ENCODE measurements at regions not wholly inside any gene's neighbourhood (a gene's known extent, or its start where the extent isn't known, plus 50 kb on each side); places are given as distances from the start of the nearest gene placed in this dataset.

DNA sequence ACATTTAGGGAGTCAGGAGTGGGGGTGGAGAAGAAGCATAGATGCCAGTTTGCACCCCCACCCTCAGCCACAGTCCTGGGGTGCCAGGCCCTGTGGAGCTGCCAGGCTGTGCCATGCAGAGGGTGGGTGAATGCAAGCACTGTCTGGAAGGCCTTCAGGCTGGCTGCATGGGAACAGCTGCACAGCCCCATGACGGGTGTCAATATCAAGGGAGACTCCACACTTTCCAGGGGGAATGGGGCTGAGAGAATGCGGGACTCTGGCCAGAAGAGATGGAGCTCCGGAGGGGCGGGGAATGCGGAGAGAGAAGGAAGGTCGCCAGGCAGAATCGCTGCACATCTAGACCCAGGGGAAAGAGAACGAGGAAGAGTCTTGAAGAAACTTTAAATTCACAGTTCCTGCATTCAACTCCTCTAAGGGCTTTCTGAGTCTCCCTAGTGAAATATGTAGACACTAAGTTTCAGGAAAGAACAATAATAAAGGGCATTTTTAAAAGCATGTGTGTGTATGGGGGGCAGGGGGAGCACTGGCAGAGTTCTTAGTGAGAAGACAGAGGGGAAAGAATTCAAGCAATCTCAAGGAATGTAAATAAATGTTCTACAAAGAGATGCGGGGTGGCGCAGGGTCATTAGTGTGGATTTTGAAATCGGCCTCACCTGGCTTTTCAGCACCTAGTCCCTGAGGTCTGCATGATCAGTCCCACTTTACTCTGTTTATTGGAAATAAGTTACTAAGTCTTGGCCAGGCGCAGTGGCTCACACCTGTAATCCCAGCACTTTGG lies 59.1 kb downstream of the BOD1 start:
- peak in 54 of 58 donors; percentile 25 to 97 (median 79) for DNase-seq

GRCh38 chr5:173556142-173557028 lies 60.1 kb downstream of the BOD1 start:
- DNase-seq: peak in 10 of 58 donors; percentile 4 to 48 (median 24)

DNA sequence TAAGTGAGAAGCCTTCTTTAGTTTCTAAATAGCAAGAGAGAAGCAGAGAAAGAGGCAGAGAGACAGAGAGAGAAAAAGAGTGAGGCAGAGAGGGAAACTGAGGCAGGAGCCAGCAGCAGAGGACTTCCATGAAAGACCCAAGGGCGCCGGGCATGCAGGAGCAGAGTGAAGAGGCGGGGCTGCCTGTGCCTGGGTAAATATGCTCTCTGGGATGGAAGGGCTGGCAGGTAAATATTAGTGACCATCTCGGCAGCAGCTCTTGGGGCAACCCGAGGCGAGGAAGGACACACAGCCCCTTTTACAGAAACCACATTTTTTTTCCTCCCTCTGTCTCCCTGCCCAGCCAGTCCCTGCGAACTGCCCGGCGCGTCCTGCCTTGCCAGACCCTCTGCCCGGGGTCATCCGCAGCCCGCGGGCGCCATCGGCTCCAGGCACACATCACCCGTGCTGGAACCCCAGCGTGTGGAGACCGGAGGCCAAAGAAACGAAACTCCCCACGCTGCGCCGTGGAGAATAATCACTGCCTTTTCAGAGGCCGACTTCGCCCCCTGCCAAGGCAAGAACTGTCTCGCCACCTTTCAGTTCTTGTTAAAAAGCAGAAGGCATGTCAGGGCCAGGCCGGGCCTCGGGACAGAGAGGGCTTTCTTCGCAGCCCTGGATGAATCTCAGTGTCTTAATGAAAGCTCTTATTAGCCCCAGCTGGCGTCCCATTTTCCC lies 61.3 kb downstream of the BOD1 start:
- peak in 52 of 58 donors; percentile 10 to 83 (median 58) for DNase-seq

GRCh38 chr5:173554038-173554955 lies 62.2 kb downstream of the BOD1 start:
- DNase-seq: peak in 13 of 58 donors; percentile 3 to 47 (median 19)

GRCh38 chr5:173550641-173551040 lies 65.8 kb downstream of the BOD1 start:
- DNase-seq: no peak

GRCh38 chr5:173549644-173550043 lies 66.8 kb downstream of the BOD1 start:
- DNase-seq: no peak

DNA sequence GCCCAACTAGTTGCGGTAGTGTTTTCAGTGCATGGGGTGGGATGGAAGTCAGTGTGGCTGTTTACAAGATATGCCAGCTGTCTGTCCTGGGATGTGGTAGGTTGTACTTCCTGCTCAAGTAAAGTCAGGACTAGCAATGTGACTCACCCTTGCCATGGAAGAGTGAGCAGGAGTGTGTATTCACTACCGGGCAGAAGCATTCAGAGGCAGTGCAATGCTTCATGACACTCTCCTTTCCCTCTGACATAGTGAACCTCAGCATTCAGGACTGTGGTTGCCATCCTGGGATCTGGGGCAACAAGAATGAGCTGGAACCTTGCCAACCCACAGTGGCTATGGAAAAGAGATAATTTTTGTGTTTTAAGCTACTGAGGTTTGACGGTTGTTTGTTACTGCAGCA lies 68.9 kb downstream of the BOD1 start:
- DNase-seq: no peak

- DNase-seq: no peak
Observed at GRCh38 chr5:173542964-173543363, 73.5 kb downstream of the BOD1 start.

- DNase-seq: no peak
Observed at GRCh38 chr5:173542159-173542558, 74.3 kb downstream of the BOD1 start.

DNA sequence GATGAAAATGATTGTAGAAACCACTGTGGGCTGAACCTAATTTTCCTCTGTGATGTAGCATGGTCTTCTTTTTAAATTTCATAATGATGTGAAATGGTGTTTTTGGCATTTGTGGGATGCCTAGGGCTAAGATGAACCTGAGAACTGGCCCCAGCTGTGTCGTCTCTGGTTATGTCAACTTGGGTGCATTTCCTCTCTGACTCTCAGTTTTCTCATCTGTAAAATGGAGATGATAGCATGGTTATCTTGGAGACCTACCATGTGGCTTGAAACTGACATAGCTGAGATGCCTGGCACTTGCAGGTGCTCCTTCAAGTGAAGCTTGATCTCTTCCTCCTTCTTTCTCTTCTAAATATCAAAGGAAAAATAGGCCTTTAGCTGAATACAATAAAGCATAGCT lies 77.8 kb downstream of the BOD1 start:
- DNase-seq: no peak

DNA sequence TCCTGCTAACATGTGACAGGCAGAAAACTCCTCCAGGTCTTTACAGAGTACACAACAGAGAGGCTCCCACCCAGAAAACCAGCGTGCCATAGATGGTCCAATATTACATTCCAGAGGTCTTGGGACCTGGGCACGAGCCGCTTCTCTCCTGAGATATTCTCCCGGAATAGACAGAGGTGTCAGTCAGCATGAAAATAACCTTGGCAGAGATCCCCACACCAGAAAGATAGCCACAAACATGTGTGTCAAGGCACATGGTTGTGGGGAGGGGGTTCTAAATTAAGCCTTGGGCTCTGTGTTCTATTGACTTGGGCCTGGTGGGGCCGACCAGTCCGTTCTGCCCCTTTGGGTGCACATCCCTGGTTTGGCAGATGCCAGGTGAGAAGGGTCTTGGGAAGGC lies 78.4 kb downstream of the BOD1 start:
- DNase-seq: no peak

DNA sequence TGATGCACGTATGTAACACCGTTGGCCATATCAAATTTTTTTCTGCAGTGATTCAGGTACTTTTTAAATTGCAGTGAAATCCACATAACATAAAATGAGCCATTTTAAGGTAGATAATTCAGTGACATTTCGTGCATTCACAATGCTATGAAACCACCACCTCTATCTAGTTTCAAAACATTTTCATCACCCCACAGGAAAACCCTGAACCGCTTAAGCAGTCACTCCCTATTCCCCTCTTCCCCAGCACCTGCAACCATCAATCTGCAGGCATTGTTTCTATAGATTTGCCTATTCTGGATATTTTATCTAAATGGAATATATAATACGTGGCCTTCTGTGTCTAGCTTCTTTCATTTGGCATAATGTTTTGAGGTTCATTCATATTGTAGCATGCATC lies 79.2 kb downstream of the BOD1 start:
- DNase-seq: no peak

DNA sequence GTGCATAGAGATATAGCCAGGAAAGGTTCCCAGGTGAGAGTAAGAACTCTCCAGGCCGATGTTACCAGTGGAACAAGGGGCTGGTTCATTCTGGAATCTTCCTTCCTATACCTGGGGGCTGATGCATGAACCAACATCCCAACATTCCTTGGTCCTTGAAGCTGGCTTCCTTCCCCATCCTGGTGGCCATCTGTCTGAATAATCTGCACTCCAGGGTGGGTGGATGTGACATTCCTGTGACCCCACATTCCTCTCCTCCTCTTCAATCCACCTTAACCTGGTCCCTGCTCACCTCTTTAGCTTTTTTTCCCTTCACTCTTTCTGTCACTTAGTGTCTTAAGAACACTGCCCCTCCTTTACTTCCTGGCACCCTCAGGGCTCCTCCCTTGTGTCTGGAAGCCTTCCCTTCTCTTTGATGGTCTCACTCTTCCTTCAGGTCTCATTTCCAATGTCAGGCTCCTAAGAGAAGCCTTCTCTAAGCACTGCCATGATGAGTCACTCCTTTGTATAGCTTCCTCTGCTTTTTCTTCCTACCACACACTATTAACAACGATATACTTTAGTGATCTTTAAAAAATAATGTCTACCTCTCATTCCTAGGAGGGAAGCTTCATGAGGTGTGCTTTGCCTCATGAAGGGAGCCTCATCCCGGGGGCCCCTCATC lies 80.3 kb downstream of the BOD1 start:
- DNase-seq: no peak

DNA sequence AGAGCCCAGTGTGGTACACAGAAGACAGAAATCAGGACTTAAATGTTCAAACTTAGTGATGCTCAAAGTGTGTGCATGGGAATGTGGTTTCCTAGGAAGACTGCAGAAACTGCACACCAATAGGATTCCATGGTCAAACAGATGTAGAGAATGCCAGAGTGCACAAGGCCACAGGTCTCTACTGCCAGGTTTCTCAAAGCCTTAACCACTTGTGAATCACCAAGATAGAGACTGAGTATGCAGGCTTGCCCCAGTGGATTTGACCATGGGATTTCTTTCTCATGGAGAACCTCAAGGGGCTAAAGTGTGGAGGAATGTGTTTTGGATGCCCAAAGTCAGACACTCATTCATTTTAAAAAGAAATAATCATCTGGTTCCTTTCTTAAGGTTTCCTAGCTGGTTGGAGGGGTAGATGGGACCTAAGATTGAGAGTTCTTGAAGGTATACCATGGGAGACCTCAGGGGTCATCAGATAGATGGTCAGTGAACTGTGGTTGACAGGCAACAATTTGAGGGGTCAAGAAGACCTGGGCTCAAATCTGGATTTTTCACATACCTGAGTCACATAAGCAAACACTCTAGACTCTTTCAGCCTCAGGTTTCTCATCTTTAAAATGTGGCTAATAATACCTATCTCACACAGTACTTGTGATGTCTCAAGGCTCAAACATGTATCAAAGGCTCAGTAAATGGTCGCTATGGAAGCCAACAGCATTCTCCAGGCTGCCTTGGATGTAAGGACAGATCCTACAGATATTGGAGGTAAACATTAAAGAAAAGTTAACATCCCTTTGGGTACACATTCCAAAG lies 81.1 kb downstream of the BOD1 start:
- DNase-seq: no peak

DNA sequence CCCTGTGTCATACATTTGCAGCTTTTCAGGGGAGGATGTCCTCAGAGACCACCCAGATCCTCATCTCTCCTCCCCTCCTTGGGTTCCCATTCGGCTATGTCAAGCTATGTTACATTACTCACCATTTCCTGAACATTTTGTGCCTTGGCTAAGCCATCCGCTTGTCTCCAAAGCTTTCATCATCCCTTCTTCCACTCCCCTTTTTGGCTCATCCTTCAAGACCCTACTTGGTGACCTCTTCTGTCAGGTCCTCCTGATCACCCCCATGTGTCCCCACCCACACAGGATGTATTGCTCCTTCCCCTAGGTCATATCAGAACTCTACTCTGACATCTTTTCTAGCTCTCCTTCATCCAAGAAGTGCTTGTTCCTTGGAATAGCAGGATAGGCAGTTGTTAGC lies 81.8 kb downstream of the BOD1 start:
- DNase-seq: no peak

GRCh38 chr5:173534031-173534430 lies 82.4 kb downstream of the BOD1 start:
- DNase-seq: no peak

DNA sequence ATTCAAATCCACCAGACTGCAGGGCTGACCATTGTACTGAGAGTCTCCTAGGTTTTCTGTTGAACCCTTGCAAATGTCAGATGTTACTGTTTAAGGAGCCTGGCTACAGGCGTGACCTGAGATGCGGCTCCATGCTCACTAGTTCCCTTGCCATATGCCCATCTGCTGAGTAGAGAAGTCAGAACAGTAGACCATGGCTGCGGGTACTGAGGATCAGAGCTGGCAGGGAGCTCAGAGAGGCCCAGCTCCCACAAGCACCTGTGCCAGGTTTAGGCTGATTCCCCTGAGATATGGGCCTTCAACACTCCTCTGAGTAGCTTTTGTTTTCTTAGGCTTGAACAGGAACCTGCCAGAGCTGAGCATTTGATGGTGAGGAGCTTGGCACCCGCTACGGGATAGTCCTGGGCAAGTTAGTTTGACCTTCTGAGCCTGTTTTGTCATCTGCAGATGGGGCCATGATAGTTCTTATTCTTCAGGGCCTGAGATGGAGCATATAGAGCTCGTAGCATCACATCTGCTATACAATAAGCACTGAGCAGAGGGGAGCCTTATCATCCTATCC lies 83.7 kb downstream of the BOD1 start:
- DNase-seq: no peak

DNA sequence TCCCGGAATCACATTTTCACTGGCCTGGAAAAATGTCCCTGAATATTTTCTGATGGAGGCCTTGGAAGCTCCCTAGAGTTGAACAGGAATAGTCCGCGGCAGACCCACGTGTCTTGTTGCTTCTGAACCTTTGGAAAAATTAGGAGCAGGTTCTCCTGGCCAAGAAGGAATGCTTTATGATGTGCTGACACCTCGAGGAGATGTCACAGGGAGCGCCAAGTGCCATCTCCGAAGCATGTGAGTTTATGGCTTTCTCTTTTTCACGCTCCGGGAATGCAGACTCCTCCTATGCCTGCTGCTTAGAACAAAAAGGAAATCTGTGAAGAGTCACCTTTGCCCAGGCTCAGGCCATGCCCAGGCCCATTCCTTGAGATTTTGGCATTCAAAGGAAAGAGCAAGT lies 84.6 kb downstream of the BOD1 start:
- DNase-seq: no peak

DNA sequence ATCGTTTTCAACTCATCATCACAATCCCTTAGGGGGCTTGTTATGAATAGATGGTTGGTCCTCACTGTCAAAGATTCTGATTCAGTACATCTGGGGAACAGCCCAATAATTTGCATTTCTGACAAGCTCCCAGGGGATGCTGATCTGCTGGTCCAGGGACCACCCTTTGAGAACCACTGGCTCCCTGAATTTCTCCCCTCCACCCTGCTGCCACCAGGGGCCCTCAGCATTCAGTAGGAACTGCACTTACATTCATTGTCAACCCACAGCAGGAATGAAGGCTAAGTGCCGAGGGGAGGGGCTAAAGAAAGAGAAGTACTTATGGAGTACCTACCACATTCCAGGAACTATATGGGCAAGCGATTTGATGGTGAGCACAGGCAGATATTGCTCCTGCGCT lies 85.9 kb downstream of the BOD1 start:
- no peak for DNase-seq

Data from anterior cingulate cortex (tissue), 58 donors.